HG03342 (cell line): ENCODE measurements at regions not wholly inside any gene's neighbourhood (a gene's known extent, or its start where the extent isn't known, plus 50 kb on each side); places are given as distances from the start of the nearest gene placed in this dataset.
"Not testable (repeated sequence)": the region's sequence is repeated elsewhere in the genome, so short reads cannot be mapped to it uniquely, and the experiment has no call there.

Experiments
- ATAC-seq: cut with Tn5 transposase; IDR thresholded peaks from one replicate; pipeline ENCODE4 v1.9.1; 2021; ENCODE audit warnings: mild to moderate bottlenecking, moderate library complexity; ENCODE audit not compliant: unreplicated experiment

DNA sequence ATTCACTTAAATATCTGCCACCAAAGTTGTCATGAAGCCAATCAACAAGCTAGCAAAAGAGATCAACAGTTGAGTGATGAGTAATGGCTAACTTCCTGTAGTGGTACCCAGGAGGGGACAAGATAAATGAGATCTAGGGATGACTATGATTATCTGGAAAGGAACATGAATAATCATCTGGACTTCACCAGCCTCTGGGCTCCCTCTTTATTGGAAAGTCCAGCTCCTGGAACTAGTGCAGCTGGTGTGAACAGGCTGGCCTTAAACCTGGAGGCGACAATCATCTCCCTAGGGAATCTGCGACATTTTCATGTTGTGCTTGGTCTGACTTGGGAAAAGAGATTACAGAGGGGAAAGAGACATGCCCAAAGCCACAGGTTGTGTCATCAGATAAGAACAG lies 518.6 kb downstream of the GRIN2A start:
- ATAC-seq, result no peak

DNA sequence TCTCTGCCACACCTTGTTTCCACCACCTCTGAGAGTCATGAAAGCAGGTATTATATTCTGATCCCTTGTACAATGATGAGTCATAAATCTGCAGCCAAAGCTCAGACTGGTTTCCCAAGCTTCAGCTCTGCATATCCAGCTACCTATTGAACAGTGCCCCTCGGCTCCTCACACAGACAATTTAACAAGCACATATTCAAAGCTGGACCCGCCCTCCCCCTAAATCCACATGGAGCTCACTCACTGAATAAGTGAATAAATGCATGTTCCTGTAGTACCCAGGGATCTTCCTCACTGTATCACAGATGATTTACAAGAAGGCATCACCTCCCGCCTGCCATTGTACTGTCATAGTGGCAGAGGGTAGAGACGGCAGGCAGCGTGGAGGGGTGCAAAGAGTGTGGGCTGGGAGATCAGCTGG lies 516.4 kb downstream of the GRIN2A start:
- ATAC-seq, result no peak

DNA sequence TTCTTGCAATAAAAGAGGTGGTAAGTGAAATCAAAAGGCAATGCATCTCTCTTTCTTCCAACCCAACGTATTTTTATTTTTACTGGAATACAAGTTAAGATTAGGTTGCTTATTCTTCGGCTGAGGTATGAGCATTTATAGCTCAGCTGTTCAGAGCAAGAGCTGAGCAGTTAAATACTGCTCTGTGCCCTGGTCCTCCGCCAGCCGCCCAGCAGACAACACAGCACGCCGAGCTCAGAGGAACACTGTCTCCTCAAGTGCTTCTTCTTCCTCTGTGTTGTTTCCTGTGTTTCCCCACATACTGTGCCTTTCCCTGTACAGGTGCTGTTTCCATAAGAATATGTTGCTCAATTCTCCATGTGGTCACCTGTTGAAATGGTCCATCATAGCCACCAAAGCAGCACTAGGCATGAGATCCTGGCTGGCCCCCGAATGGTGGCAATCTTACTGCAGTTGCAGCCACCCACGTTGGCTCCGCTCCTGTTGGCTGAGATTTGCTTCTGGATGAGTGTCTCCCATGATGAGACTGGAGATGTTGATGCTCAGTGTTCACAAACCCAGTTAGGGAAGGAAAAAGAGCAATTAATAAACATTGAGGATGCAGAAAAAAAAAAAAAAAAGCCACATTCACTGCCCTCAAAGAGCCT lies 515.3 kb downstream of the GRIN2A start:
- ATAC-seq, result no peak

DNA sequence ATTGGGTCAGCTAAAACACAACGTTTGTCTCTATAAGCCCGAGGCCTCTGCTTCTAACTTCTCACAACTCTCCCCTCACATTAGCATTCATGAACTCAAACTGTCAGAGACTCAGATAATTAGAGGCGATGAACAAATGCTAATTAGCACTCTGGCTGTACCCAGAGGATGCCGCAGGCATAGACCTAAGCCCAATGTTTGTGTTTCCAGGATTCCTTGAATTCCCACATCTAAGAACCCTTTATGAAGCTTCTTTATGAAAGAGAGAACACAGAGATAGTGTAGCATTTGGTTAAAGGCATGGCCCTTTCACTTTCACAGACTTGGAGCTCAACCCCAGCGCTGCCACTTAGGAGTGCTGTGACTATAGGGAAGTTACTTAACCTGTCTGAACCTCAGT lies 512.2 kb downstream of the GRIN2A start:
- ATAC-seq, result no peak

DNA sequence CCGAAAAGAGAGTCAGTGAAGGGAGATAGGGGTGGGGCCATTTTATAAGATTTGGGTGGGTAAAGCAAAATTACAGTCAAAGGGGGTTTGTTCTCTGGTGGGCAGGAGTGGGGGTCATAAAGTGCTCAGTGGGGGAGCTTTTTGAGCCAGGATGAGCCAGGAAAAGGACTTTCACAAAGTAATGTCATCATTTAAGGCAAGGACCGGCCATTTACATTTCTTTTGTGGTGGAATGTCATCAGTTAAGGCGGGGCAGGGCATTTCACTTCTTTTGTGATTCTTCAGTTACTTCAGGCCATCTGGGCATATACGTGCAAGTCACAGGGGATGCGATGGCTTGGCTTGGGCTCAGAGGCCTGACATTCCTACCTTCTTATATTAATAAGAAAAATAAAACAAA lies 511.6 kb downstream of the GRIN2A start:
- ATAC-seq, result not testable (repeated sequence)

DNA sequence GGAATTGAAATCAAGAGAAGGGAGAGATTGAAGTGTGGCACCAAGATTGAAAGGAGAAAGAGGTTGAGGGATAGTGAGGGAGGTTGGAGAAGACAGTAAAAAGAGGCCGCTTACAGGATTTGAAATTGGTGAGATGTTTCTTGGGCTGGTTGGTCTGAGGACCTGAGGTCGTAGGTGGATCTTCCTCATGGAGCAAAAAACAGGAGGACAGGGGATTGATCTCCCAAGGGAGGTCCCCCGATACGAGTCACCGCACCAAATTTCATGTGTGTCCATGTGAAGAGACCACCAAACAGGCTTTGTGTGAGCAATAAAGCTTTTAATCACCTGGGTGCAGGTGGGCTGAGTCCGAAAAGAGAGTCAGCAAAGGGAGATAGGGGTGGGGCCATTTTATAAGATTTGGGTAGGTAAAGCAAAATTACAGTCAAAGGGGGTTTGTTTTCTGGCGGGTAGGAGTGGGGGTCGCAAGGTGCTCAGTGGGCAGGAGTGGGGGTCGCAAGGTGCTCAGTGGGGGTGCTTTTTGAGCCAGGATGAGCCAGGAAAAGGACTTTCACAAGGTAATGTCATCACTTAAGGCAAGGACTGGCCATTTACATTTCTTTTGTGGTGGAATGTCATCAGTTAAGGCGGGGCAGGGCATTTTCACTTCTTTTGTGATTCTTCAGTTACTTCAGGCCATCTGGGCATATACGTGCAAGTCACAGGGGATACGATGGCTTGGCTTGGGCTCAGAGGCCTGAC lies 505.5 kb downstream of the GRIN2A start:
- ATAC-seq, result not testable (repeated sequence)

DNA sequence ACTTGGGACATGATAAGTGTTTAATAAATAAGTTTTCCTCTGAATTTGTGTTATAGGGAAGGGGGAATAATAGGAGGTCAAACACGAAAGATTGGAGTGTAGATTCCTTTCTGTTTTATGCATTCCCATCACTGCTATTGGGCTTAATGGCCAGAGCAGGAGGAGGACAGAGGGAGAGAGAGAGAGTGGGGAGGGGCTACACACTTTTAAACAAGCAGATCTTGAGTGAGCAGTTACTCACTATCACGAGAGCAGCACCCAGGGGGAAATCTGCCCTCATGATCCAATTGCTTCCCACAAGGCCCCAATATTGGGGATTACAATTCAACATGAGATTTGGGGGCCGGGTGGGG lies 505.0 kb downstream of the GRIN2A start:
- ATAC-seq, result no peak

DNA sequence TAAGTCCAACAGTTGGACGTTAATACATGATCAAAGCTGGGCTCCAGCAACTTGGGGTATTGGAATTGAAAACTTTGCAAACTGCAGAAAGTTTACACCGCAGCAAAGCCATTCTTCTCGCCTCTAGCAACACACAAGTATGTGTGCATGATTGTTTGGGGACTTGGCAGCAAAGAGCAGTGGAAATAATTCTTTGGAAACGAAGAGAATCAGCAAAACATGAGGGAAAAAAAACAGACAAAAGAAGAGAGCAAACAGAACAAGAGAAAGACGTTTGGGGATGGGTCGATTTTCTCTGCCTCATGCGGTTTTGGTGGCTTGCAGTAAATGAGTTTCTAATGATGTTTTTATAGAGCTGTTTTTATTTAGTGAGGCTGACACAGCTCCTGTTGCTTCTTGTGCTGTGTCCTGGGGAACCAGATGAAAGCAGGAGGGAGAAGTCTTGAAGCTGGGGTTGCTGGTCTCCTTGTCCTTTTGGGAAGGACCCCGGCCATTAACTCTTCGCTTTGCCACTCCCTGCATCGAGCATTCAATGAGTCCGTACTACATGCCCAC lies 502.9 kb downstream of the GRIN2A start:
- no peak for ATAC-seq

DNA sequence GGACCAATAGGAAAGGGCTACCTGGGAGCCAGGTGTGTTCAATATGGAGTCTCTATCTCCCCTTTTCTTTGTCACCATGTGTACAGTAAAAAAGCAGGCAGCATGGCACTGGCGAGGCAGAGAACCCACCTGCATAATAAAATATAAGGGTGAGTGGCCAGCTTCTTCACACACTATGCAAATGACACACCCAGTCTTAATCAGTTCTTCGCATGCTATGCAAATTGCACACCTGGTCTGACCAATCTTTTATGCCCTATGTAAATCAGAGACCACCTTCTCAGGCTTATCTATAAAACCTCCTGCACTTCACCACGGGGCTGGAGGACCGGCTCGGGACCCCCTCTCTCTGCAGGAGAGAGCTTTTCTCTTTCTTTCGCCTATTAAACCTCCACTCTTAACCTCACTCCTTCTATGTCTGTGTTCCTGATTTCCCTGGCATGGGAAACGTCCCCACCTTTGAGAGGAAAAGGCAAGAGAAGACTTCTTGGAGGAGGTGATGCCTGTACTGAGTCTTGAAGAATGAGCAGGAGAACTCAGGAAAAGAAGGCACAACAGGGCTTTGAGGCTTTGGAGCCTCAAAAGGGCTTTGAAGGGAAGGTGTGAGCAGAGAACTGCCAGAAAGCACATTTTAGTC lies 502.1 kb downstream of the GRIN2A start:
- ATAC-seq, result no peak

DNA sequence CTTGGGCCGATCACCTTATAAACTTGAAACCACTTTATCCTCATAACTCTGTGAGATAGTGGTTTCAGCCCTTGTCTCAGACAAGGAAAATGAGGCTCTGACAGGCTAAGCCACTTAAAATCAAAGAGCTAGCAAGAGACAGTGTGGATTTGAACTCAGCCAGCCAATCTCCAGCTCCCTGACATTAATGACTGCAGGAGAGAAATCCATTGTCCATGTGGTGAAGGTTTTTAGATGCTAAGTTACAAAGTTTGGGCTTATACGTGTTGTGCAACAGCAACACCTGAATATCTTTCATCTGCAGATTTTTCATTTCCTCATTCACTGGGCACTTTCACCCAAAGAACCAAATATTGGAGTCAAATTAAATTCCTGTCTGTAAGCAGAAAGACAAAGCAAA lies 501.3 kb downstream of the GRIN2A start:
- ATAC-seq, result no peak

DNA sequence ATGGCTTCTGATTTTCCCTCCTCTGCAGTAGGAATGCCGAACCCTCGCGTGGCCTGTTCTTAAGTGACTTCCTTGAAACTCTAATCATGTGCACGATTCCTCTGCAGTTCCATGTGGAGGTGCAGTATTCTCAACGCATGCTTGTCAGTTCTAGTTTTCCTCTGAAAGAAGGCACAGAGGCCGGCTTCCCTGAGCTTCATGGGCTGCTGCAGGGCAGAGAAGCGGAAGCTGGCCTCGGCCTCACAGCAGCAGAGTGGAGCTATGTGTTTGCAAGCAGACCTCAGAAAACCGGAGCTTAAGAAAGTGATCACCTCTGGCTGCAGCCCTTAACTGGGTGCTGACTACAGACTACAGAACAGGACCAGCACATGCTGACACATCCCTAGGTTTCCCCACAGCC lies 500.7 kb downstream of the GRIN2A start:
- no peak for ATAC-seq

DNA sequence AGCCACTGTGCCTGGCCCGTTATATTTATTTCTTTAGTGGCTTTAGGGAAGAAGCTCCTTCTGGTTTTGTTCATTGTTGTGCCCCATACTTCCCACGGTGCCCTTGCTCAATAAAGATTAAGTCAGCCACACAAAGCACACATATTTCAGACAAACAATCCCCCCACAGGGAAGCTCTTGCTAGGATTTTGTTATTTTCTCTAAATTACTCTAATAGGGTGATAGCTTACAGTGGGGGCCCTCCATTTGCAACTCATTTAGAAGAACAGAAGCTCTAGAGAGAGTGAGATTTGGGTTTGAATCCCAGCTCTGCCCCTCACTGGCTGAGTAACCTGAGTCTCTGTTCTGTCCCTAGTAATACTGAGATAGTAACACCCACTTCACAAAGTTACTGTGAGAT lies 499.9 kb downstream of the GRIN2A start:
- ATAC-seq, result no peak

DNA sequence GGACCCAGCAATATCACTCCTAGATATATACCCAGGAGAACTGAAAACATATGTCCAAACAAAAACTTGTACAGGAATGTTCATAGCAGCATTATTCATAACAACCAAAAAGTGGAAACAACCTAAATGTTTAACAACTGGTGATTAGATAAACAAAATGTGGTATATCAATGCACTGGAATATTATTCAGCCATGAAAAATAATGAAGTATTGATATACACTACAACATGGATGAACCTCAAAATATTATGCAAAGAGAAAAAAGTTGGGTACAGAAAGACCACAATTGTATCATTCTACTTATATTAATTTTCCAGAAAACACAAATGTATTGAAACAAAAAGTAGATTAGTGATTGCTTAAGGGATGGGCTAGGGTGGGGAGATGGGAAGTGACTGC lies 498.6 kb downstream of the GRIN2A start:
- ATAC-seq, result no peak

DNA sequence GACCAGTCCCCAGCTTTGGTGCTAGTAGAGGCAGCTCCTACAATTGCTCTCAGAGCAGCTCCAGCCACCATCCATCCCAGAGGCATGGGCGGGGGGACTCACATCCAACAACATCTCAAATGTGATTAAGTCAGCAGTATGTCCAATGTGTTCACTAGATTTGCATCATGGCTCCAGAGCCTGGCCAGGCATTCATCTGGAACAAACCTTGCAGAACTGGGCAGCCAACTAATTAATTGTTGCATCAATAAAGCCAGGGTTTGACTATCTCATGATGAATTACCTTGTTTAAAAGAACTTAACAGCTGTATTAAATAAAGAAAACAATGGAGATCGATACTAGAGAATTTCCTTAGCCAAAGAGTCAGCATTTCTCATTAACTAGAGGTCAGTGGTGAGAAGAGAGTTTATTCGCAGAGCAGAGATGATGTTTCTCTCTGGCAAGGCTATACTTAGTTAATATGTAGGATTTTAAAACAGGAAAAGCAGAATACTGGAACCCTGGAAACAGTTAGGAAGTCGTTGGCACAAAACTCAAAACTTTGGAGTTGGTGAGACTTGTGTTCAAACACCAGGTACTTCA lies 494.4 kb downstream of the GRIN2A start:
- no peak for ATAC-seq

DNA sequence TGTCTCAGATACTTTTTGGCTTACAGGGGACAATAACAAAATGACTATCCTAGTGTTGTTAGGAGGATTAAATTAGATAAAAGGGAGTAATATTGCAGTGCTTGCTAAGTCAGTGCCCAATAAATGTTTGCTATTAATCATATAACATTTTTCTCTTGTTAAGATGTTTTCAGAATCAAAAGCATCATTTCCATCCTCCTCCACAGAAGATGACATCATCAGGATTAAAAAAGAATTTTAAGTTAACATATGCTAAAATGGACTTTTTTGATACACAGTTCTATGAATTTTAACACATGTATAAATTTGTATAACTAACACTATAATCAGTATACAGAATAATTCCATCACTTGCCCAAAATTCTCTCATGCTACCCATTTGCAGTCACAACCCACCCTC lies 492.6 kb downstream of the GRIN2A start:
- ATAC-seq, result no peak

DNA sequence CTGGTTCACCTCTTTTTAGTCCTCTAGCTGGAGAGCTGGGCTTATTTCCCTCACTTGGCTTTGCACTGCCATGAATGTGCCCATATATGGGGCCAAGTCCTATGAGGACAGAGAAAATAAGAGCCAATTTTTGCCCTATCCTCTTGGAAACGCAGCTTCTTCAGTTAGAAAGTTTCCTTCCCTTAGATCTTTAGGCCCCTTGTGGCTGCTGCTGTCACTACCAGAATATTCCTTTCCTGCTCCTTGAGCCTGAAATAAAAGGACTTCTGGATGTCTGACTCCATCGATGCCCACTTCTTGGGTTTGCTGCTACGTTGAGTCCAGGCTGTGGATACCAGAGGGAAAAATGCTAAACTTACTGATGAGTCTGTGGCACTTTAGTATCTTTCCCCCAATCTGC lies 487.1 kb downstream of the GRIN2A start:
- no peak for ATAC-seq
